Endodermal cell (in vitro differentiated cells): ENCODE measurements at regions not wholly inside any gene's neighbourhood (a gene's known extent, or its start where the extent isn't known, plus 50 kb on each side); places are given as distances from the start of the nearest gene placed in this dataset.

Source experiments
- DNase-seq: peaks from one replicate; pipeline ENCODE4 v3.0.0-alpha.2; 2017
- H3K27ac ChIP-seq: 2 replicates; pipeline ENCODE4 v1.5.1; 2013; ENCODE audit warnings: mild to moderate bottlenecking, low read depth, low read length, moderate library complexity
- H3K27me3 ChIP-seq: 2 replicates; pipeline ENCODE4 v1.6.1; 2013; ENCODE audit warnings: mild to moderate bottlenecking, low read length, moderate library complexity; ENCODE audit not compliant: insufficient read depth, control insufficient read depth, poor library complexity, severe bottlenecking
- H3K36me3 ChIP-seq: 2 replicates; pipeline ENCODE4 v1.7.0; 2013; ENCODE audit warnings: mild to moderate bottlenecking, low read length, moderate library complexity; ENCODE audit not compliant: control insufficient read depth, insufficient read depth
- H3K4me1 ChIP-seq: one replicate; pipeline ENCODE4 v1.7.0; 2013; ENCODE audit warnings: low read length; ENCODE audit not compliant: control insufficient read depth, insufficient read depth
- H3K4me3 ChIP-seq: 2 replicates; pipeline ENCODE4 v1.5.1; 2013; ENCODE audit warnings: mild to moderate bottlenecking, low read length, moderate library complexity
- H3K9ac ChIP-seq: 2 replicates; pipeline ENCODE4 v1.6.1; 2013; ENCODE audit warnings: mild to moderate bottlenecking, low read length, moderate library complexity; ENCODE audit not compliant: poor library complexity, severe bottlenecking; ENCODE audit errors: extremely low read depth
- H3K9me3 ChIP-seq: 2 replicates; pipeline ENCODE4 v1.6.1; 2013; ENCODE audit warnings: mild to moderate bottlenecking, low read length, moderate library complexity; ENCODE audit not compliant: control insufficient read depth
- H3K27ac Mint-ChIP-seq: 2 replicates; pipeline ENCODE4 v1.8.0; 2020; ENCODE audit warnings: mixed read lengths
- H3K27me3 Mint-ChIP-seq: 2 replicates; pipeline ENCODE4 v1.8.0; 2021; ENCODE audit warnings: mild to moderate bottlenecking, mixed read lengths; ENCODE audit not compliant: insufficient read depth
- H3K36me3 Mint-ChIP-seq: 2 replicates; pipeline ENCODE4 v1.8.0; 2020; ENCODE audit warnings: low read depth, mixed read lengths
- H3K4me1 Mint-ChIP-seq: 2 replicates; pipeline ENCODE4 v1.8.0; 2020; ENCODE audit warnings: mixed read lengths
- H3K4me3 Mint-ChIP-seq: 2 replicates; pipeline ENCODE4 v1.8.0; 2020; ENCODE audit warnings: mild to moderate bottlenecking, moderate library complexity, mixed read lengths
- H3K9me3 Mint-ChIP-seq: 2 replicates; pipeline ENCODE4 v1.8.0; 2020; ENCODE audit warnings: mild to moderate bottlenecking, mixed read lengths
- WGBS, 2 experiments: methylation state at CpG; one replicate each; pipeline versions ENCODE4 v1.1.5 to v1.1.7; 2013; ENCODE audit warnings: missing lambda C conversion rate in 2 of 2, mixed read lengths in 1 of 2; ENCODE audit not compliant: insufficient coverage in 1 of 2, insufficient read length in 1 of 2; 5-methylcytosine and 5-hydroxymethylcytosine counted together
- TF ChIP-seq, protein P1 (sequence below): fragments of 200-600 bp; sonication (generic); conservative IDR thresholded peaks from 2 replicates; pipeline ENCODE4 v1.5.0; 2021; ENCODE audit warnings: antibody characterized with exemption, mild to moderate bottlenecking

DNA sequence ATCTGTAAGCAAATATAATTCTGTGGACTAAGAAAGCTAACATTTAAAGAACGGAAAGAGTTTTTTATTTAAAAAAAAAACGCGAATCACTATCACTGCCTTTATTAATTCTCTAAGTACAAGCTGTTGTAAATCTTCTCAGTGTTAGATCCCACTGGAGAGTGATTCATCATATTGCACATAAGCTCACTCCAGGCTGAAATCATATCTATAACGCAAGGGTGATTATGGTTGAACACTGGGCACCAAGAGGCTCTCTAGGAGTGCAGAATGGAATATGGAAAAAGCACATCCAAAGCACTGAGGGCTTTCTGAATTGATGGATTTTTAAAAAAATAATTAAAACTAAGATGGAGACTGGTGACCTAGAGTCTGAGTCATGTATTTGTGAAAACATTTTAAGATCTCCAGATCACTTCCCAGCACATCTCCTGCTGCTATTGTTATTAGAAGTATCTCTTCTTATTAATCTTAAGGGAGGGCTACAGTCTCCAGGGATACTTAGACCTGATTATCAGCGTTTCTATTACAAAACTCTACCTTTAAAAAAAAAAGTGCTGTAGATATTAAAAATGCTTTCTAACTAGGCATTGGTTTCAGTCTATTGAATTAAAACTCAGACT lies 1106.8 kb downstream of the AACS start:
- DNase-seq: no peak
- H3K9me3 ChIP-seq: no peaks in the 10 kb centered on the region
- no peaks in the 10 kb centered on the region for H3K36me3 Mint-ChIP-seq
- no peaks in the 10 kb centered on the region for H3K27me3 Mint-ChIP-seq
- H3K4me1 Mint-ChIP-seq: peaks cover 6% of the 10 kb centered on the region
- no peak overlapping the region for H3K4me3 ChIP-seq
- H3K4me1 ChIP-seq: no peaks in the 10 kb centered on the region
- H3K9me3 Mint-ChIP-seq: no peaks in the 10 kb centered on the region
- H3K27ac Mint-ChIP-seq: no peak overlapping the region
- H3K36me3 ChIP-seq: no peaks in the 10 kb centered on the region
- WGBS, 2 experiments: 96 to 97% methylated on average over 4 to 5 of the region's 5 CpGs
- H3K27me3 ChIP-seq: no peaks in the 10 kb centered on the region
- TF ChIP-seq, protein P1, sequence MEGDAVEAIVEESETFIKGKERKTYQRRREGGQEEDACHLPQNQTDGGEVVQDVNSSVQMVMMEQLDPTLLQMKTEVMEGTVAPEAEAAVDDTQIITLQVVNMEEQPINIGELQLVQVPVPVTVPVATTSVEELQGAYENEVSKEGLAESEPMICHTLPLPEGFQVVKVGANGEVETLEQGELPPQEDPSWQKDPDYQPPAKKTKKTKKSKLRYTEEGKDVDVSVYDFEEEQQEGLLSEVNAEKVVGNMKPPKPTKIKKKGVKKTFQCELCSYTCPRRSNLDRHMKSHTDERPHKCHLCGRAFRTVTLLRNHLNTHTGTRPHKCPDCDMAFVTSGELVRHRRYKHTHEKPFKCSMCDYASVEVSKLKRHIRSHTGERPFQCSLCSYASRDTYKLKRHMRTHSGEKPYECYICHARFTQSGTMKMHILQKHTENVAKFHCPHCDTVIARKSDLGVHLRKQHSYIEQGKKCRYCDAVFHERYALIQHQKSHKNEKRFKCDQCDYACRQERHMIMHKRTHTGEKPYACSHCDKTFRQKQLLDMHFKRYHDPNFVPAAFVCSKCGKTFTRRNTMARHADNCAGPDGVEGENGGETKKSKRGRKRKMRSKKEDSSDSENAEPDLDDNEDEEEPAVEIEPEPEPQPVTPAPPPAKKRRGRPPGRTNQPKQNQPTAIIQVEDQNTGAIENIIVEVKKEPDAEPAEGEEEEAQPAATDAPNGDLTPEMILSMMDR: no peak
- no peak overlapping the region for H3K27ac ChIP-seq
- no peak overlapping the region for H3K4me3 Mint-ChIP-seq
- H3K9ac ChIP-seq: no peak overlapping the region

DNA sequence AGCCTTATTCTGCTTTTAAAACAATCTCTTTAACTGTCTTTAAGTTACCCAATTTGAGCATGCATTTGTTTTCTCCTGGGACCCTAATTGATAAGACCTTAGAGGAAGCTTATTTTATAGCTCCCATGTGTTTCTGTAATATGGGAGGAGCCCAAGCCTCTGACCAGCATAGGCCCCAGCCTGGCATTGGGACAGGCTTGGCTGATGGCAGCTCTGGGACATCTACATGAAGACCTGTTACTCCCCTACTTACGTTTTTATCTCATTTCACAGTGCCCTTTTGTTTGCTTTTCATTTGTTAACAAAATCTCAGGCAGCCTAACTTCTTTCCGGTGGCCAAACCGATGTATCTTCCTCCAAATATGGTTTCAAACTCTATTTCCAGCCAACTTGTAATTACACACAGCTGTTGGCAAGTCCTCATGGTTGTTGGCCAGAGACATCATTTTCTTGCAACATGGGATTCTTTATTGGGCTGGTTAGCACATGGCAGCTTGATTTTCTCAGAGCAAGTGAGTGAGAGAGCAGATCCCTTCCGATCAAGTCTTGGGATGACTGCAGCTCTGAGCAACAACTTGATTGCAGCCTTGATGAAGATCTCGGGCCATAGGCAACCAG lies 1117.5 kb downstream of the AACS start:
- H3K4me3 Mint-ChIP-seq: no peak overlapping the region
- H3K9ac ChIP-seq: no peak overlapping the region

DNA sequence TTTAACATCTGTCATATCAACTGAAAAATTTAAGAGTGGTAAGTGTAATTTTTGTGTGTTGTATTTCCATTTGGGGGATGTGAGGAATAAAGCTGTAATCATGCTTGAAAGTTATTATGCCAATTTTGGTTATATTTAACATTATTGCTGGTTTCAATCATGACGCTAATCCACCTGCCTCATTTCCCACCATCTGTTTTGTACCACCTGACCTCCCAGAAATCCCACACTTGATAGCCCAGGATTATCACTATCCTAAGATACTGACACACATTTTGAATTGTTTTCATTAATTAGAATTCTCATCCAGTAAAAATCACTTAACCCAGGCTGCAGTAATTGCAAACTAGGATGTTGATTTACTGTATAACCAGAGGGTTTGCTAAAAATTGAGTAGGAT lies 1119.8 kb downstream of the AACS start:
- Mint-ChIP-seq H3K36me3 (peaks cover 2% of the 10 kb centered on the region), H3K27me3 (peaks cover 18% of the 10 kb centered on the region), H3K4me1 (no peaks in the 10 kb centered on the region), H3K9me3 (peaks cover 16% of the 10 kb centered on the region), H3K4me3 (no peak overlapping the region), H3K27ac (no peak overlapping the region)
- peaks cover 10% of the 10 kb centered on the region for H3K27me3 ChIP-seq
- TF ChIP-seq, protein P1: no peak
- WGBS, 2 experiments: 97% methylated on average over 1 of the region's 1 CpG; no CpG with 5 or more reads in 1 of the 2 experiments
- H3K27ac ChIP-seq: no peak overlapping the region
- H3K9ac ChIP-seq: no peak overlapping the region
- DNase-seq: no peak
- H3K4me3 ChIP-seq: no peak overlapping the region
- peaks cover 15% of the 10 kb centered on the region for H3K9me3 ChIP-seq
- H3K36me3 ChIP-seq: no peaks in the 10 kb centered on the region
- H3K4me1 ChIP-seq: no peaks in the 10 kb centered on the region

More for the DNA sequence above, 1117.5 kb downstream of the AACS start:
- TF ChIP-seq, protein P1: no peak
- no peaks in the 10 kb centered on the region for H3K36me3 ChIP-seq
- no peak overlapping the region for H3K4me3 ChIP-seq
- Mint-ChIP-seq H3K9me3 (peaks cover 21% of the 10 kb centered on the region), H3K36me3 (peaks cover 2% of the 10 kb centered on the region), H3K27ac (no peak overlapping the region), H3K27me3 (no peaks in the 10 kb centered on the region), H3K4me1 (no peaks in the 10 kb centered on the region)
- H3K27ac ChIP-seq: no peak overlapping the region
- no peaks in the 10 kb centered on the region for H3K4me1 ChIP-seq
- H3K9me3 ChIP-seq: peaks cover 26% of the 10 kb centered on the region
- no peaks in the 10 kb centered on the region for H3K27me3 ChIP-seq
- WGBS, 2 experiments: 86 to 93% methylated on average over 3 to 5 of the region's 5 CpGs
- DNase-seq: no peak
